GM12874 (cell line): ENCODE measurements at regions not wholly inside any gene's neighbourhood (a gene's known extent, or its start where the extent isn't known, plus 50 kb on each side); places are given as distances from the start of the nearest gene placed in this dataset.

Source experiments
- TF ChIP-seq, protein P1 (sequence below): IDR thresholded peaks from 2 replicates; pipeline ENCODE4 v1.5.1; 2011; ENCODE audit warnings: low read depth, mild to moderate bottlenecking, control low read depth, low read length, moderate library complexity; ENCODE audit not compliant: insufficient read depth

GRCh38 chr15:95698951-95699350 lies 631.5 kb upstream of the NR2F2 start:
- TF ChIP-seq, protein P1, sequence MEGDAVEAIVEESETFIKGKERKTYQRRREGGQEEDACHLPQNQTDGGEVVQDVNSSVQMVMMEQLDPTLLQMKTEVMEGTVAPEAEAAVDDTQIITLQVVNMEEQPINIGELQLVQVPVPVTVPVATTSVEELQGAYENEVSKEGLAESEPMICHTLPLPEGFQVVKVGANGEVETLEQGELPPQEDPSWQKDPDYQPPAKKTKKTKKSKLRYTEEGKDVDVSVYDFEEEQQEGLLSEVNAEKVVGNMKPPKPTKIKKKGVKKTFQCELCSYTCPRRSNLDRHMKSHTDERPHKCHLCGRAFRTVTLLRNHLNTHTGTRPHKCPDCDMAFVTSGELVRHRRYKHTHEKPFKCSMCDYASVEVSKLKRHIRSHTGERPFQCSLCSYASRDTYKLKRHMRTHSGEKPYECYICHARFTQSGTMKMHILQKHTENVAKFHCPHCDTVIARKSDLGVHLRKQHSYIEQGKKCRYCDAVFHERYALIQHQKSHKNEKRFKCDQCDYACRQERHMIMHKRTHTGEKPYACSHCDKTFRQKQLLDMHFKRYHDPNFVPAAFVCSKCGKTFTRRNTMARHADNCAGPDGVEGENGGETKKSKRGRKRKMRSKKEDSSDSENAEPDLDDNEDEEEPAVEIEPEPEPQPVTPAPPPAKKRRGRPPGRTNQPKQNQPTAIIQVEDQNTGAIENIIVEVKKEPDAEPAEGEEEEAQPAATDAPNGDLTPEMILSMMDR = no peak

GRCh38 chr15:95699578-95699977 lies 630.9 kb upstream of the NR2F2 start:
- TF ChIP-seq, protein P1 = no peak

DNA sequence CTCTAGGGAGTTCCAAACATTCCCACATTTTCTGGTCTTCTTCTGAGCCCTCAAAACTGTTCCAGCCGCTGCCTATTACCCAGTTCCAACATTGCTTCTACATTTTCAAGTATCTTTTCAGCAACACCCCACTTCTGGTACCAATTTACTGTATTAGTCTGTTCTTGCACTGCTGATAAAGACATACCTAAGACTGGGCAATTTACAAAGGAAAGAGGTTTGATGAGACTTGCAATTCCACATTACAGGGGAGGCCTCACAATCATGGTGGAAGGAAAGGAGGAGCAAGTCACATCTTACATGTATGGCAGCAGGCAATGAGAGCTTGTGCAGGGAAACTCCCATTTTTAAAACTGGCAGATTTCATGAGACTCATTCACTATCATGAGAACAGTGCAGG lies 629.1 kb upstream of the NR2F2 start:
- TF ChIP-seq, protein P1 = no peak

DNA sequence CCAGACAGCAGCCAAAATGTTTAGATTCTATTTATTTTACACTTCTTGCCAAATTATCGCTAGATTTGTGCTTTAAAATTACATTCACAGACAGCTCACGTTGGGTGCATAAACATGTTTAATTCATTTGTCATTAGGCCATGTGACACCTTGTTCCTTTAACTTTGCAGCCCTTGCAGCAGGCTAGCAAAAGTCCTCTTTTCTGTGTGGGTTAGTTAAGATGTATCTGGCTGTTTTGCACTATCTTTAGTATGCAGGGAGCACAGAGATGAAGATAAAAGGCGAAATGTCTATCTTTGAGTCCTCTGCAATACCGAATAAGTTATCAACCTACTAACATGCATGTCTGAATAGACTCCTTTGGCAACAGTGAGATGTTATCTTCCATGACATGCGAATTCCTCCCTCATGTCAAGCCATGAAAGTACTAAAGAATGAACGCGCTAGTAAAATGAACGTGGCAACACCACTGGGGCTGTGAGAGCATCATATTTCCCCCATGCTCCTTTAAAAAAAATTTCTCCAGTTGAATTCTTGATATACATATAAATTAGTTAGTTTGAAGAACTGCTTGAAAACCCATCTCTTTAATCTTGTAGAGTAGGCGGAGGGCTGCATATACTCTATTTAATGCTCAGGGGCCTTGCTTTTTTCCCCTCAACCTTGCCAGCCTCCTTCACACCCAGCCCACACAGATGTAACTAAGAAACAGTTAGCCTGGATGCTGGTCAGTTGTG lies 620.4 kb upstream of the NR2F2 start:
- TF ChIP-seq, protein P1 = no peak

DNA sequence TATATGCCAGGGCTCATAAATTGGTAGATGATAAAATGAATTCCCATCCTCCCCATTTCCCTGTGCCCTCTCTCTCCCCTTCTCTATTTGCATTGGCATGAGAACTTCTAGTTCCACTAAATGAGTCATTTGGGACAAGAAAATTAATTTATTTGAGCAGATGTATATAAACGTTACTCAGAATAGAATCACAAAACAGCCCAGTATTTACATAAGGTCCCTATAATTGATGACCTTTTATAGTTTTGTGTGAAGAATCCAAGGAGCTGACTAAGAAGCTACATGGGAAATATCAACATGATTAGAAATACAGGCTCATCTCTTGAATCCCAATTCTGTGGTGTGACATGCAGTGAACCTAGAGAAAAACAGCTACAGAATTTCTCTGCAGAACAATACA lies 617.7 kb upstream of the NR2F2 start:
- TF ChIP-seq, protein P1 = no peak

- TF ChIP-seq, protein P1 = no peak
These were observed 617.2 kb upstream of the NR2F2 start for GRCh38 chr15:95713324-95713723.

GRCh38 chr15:95715116-95715903 lies 615.2 kb upstream of the NR2F2 start:
- TF ChIP-seq, protein P1 = no peak
